Esophagus muscularis mucosa (tissue), 3 donors: ENCODE measurements at regions not wholly inside any gene's neighbourhood (a gene's known extent, or its start where the extent isn't known, plus 50 kb on each side); places are given as distances from the start of the nearest gene placed in this dataset.

Experiments
- POLR2A ChIP-seq: fragments of 450-650 bp; IDR thresholded peaks from one replicate; pipeline ENCODE4 v1.6.1; 2017; ENCODE audit warnings: antibody characterized with exemption, moderate library complexity, mild to moderate bottlenecking, low read depth
- POLR2AphosphoS5 ChIP-seq, 2 donors: sonication (generic); formaldehyde crosslinking; IDR thresholded peaks; one replicate each; pipeline ENCODE4 v1.6.1; 2017; ENCODE audit warnings: antibody characterized with exemption in 2 of 2
- TF ChIP-seq, protein P1 (sequence below), 3 experiments: fragments of 200-600 bp in 2 of 3; fragments of 450-650 bp in 1 of 3; sonication (generic) in 2 of 3; IDR thresholded peaks; one replicate each; pipeline ENCODE4 v1.5.1; 2017 to 2019; ENCODE audit warnings: antibody characterized with exemption in 3 of 3, mild to moderate bottlenecking in 2 of 3, moderate library complexity in 1 of 3

DNA sequence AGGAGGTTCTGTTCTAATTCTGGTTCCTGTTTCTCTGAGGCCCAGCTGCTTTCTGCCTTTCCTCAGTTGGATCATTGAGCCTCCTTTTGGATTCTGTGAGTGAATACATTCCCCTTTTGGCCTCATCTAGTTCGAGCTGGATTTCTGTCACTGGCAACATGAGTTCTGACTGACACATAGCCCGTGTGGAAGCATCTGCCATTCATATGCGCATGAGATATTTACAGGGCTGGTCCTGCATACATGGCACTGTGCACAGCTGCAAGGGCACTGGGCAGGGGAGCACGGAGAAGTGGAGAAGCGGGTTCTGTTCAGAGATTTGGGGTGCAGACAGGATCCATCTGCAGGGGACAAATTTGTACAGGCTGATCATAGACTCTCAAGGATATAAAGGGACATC is 352.8 kb downstream of the RPS24 start:
- no peak for TF ChIP-seq POLR2A
- TF ChIP-seq, protein P1, sequence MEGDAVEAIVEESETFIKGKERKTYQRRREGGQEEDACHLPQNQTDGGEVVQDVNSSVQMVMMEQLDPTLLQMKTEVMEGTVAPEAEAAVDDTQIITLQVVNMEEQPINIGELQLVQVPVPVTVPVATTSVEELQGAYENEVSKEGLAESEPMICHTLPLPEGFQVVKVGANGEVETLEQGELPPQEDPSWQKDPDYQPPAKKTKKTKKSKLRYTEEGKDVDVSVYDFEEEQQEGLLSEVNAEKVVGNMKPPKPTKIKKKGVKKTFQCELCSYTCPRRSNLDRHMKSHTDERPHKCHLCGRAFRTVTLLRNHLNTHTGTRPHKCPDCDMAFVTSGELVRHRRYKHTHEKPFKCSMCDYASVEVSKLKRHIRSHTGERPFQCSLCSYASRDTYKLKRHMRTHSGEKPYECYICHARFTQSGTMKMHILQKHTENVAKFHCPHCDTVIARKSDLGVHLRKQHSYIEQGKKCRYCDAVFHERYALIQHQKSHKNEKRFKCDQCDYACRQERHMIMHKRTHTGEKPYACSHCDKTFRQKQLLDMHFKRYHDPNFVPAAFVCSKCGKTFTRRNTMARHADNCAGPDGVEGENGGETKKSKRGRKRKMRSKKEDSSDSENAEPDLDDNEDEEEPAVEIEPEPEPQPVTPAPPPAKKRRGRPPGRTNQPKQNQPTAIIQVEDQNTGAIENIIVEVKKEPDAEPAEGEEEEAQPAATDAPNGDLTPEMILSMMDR (IDR thresholded peaks at IDR 0.05), result no peak
- TF ChIP-seq POLR2AphosphoS5 (IDR thresholded peaks at IDR 0.05), result no peak
